ENCODE measurements at regions not wholly inside any gene's neighbourhood (a gene's known extent, or its start where the extent isn't known, plus 50 kb on each side); places are given as distances from the start of the nearest gene placed in this dataset.
A peak's percentile ranks its signal among the peaks of the same experiment; 100 is the strongest.

DNA sequence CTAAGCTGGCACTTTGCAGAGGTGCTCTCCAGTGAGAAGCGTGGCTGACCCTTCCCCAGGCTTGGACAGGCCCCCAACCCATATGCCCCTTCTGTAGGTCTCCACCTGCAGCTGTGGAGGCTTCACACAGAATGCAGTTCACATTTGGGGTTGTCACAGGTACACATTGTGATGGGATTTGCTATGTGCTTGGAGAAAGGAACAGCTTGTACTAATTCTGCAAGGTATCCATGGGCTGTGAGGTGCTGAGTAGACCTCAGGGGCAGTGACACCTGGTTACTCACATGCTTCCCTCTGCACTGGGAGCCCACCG, 188.9 kb downstream of the CXCL12 start:
- no peak for DNase-seq

DNA sequence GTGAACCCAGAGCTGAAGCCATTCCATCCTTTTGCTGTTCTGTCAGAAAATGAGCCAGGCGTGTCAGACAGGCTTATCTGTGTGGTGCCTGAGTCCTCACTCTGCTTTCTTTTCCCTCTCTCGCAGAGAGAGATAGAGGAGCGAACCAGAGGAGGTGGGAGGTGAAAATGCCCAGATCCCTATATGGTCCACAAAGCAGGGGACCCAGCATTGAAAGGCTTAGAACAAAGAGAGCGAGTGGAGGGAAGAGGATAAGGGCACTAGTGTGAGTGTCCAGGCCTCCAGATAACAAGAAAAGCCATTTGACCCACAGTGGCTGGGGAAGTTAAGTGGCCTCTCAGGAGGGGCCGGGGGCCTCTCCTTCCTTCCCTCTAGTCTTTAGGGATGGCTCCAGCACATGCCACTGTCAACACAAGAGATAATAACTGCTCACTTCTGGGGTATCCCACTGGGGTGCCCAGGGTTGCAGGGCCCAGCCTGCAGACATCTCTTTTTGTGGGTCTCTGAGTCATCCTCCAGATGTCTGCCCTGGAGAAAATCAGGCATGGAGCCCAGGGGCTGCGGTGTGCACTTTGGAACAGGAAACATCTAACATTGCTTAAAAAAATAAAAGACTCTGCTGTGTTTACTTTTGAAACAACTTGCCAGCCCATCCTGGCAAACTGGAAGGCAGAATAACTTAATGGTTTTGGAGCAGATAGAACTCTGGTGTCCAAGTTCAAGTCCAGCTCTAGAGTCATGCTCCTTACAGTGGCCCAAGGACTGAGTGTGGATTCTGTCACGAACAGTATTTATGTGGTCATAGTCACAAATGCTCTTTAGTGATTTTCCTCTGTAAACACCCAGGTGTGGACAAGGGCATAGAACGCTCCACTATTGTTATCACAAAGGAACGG, 189.5 kb downstream of the CXCL12 start:
- DNase-seq, result peak; percentile 65

DNA sequence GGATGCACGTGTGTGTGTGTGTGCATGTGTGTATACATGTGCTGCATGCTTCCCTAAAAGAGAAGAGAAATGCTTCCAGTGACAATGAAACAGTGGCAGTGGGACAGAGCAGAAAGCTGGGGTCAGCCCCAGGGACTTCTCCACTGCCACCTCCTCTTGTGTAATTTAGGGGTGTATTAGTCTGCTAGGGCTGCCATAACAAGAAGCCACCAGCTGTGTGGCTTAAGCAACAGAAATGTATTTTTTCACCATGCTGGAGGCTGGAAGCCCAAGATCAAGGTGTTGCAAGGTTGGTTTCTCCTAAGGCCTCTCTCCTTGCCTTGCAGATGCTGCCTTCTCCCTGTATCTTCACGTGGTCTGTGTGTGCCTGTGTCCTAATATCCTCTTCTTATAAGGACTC, 190.5 kb downstream of the CXCL12 start:
- DNase-seq, result no peak

DNA sequence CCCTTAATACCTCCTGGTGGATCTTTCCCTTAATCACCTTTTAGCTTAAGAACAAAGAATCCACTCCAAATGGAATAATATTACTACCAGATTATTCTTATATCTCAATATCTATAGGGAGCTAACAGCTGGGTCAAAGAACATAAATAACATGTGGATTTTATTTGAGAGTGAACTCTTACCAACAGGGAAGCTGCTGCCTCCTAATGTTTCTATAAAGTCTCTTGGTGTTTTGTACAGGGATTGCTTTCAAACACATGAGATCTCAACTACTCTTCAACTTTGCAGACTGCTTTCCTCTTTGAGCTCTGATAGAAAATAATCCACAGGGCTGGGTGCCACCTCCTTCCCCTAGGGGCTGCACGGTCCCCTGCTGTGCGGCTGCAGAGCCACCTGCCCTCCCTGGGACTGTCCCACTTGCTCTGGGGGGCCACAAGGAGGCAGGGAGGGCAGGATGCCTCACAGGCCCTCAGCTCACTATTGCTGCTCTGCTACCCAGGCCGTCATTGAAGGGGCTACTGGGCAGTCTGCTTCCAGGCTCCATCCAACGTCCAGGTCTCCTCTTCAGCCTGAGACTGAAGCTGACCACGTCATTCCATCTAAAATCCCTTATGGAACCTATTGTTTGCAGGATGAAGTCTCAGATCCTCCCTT, 191.2 kb downstream of the CXCL12 start:
- DNase-seq, result no peak

DNA sequence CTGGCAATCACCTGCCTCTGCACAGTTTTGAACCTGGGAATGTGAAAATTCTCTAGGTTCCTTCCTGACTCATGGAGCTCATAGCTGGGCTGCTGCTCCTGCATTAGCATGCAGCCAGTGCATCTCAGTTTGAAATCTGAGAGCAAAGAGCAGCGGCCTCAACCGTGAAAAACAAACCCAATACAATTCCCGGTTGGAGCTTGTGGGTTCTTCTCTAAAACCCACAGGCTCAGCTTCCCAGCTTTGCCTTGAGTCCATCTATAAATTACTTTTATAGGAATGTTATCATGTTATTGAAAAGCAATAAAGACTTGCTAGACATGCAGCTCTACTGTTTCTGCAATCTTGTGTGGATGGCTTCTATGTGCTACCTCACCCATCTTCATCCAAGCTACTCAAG, 191.7 kb downstream of the CXCL12 start:
- DNase-seq, result no peak

DNA sequence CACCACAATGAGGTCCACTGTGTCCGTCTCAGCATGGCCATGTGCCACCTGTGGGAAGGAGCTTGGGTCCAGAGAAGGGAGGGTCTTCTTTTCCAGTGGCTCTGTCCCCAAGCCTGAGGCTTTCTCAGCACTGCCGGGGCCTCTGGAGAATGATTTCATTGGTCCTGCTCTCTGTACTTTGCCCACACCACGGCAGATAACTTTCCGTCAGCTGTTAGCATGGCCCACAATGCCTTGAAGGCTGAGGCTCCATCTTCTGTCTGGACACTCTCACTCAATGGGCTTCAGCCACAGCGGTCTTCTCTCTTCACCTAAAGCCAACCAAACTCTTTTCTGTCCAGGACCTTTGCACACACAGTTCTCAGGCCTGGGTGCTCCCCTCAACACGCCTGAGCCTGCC, 192.5 kb downstream of the CXCL12 start:
- DNase-seq, result no peak

DNA sequence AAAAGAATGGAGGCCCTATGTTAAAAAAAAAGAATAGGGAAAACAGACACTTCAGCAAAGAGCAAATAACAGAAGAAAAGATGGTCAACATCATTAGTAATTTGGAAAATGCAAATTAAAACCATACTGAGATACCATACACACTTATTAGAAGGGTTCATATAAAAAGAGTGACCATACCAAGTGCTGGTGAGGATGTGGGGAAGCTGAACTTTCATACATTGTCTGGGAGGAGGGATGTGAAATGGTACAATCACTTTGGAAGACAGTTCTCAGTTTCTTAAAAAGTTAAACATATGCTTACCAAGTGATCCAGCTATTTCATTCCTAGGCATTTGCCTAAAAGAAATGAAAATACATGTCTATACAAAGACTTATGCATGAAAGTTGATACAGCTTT, 194.4 kb downstream of the CXCL12 start:
- DNase-seq, result no peak

DNA sequence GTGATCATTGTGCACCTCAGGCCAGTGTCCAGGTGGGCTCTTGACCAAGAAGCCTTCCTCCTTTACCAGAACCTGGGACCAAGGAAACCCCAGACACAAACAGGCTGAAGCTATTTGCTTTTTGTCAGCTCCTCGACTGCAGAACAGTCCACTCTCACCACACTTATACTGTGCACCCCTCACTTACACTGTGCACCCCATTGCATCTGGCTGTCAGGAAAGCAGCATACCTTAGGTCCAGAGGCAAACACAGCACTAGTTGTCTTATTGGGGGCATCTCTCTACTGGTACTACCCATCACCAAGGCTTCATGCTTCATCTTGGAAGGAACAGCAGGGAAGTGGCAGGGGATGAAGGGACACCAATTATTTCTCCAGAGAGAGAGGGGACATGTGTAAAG, 198.1 kb downstream of the CXCL12 start:
- no peak for DNase-seq

DNA sequence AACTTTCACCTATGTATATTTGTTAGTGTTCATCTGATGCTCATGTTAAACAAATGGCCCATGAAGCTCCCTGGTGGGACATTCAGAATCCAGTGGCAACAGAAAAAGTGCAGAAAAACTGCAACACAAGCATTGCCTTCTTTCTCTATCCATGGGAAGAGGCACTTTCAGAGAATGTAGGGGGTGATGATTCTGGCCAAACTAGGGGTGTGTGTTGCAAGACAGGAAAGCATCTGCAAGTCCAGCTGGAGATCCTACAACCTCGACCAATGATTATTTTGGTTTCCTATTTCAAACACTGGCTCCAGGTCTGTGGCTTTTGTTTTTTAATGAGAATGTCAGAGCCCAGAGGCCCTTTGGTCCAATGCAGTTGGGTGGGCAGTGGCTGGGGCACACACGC, 198.7 kb downstream of the CXCL12 start:
- DNase-seq, result no peak

DNA sequence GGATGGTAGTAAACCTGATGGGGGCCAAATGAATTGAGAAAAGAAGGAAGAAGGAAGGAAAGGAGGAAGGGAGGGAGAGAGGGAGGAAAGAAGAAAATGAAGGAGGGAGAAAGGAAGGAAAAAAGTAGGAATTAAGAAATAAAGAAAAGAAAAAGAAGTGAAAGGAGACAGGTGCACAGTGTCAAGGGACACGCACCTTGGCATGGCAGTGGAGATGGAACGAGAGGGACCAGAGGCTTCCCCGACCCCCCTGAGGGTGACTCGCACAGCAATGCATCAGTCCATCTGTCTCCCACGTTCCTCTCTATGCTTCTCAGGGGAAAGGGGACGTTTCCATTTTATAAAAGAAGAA, 199.6 kb downstream of the CXCL12 start:
- no peak for DNase-seq

DNA sequence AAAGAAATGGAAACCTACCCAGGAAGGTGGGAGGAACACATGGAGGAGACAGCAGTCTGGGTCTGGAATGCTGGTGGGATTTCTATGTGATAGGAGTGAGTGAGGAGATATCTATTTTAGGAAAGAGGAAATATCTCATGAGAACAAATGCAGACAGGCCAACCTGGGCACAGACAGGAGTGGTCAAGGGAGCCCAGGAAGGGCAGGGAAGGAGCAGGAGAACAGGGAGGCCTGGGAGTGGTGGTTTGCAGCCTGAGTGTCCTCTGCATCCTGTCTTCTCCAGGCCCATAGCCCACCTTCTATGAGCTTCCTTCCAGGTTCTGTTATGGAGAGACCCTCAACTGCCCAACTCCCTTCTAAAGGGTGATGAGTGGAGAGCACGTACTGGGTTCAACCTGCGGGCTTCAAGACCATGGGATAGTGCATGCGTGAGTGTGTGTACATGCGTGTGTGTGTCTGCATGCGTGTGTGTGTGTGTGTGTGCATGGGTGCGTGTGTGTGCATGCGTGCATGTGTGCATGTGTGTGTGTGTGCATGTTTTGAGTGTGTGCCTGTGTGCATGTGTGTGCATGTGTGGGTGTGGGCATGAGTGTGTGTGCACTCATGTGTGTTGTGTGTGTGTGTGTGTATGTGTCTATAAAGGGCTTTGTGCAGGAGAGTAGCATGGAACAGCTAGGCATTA, 200.1 kb downstream of the CXCL12 start:
- DNase-seq, result no peak

DNA sequence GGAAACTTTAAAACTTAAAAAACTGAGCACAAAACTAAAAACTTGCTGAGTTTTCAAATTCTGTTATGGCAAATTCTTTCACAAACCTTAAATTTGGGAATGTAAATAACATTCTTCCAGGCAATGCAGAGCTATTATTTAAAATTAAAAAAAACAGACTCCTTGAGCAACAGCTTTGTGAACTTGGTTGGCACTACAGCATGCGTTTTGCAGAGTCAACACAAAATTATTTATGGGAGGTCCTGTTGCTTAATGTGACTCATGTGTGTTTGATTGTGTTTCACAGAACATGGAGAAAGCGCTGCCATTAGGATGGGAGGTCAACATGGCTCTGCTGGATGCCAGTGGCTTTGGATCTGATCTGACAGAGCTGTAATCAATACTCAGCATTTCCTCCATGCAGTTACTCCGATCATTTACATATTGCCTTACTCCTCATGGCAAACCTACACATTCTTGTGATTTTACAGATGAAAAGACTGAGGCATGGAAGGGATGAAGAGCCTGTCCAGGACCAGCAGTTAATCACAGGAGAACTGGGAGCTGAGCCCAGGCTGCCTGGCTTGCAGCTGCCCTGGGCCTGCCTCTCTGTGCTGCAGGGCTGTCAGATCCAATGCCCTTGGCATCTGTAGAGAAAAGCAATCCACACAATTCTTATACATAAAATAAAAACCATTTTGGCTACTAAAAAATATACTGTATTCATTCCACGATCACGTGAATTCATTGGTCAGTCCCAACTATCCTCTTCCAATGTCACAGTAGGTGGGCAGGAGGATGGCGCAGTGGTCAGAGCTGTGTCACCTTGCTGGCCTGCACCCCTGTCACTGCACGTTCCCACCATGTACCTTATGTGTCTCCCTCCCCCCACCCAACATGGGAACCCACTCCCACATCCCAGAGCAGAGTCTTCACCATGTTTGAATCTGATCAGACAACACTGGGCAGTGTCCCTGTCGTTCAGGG, 200.9 kb downstream of the CXCL12 start:
- DNase-seq, result no peak

DNA sequence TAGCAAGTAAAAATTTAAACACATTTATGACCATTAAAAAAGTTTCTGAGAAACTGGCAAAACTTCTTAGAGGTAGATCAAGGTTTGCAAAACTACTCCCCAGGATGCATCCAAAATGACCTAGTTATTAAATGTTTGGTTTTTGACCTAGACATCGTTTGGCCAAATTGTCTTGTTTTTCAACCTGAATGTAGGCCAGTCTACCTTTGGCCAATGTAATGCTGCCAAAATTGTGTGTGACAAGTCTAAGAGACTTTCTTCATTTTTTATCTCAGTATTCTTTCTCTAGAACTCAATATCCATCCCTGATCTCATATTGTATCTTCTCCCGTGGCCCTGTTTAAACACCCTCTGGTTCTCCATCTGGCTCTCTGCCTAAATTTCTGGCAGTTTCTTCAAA, 202.0 kb downstream of the CXCL12 start:
- DNase-seq, result no peak

DNA sequence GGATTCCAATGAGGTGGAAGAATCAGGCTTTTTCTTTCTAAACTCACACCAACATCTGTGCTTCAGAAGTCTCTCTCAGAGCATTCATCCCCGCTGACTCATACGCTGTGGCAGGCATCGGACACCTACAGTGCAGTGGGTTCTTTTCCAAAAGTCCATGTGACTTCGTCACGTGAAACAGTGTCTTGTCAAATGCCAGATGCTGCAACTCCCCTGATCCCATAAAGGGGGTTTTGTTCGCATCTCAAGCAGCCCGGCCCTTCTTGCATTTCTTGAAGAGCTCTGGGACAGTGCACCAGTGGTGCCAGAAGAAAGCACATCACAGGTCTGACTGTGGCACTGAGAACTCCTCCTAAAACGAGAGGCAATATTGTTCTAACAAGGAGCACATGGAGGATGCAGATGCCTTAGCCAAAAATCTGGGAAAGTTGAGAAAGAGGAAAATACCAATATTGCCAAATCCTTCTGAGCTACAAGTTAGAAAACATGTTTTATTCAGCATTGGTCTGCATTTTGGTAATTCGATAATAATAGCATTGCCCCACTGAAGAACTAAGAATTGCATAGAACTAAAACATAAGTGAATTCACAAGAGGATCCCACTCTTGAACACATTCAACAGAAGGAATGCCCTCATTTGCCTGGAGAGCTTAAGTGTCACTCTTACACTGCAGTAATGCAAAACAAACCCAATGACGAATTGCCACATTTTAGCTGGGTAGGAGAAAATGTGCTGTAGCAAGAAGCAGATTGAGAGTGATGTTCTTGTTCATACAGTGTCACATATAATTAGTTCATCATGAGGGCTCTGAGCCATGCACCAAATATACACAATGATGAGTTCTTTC, 204.4 kb downstream of the CXCL12 start:
- DNase-seq, result no peak

DNA sequence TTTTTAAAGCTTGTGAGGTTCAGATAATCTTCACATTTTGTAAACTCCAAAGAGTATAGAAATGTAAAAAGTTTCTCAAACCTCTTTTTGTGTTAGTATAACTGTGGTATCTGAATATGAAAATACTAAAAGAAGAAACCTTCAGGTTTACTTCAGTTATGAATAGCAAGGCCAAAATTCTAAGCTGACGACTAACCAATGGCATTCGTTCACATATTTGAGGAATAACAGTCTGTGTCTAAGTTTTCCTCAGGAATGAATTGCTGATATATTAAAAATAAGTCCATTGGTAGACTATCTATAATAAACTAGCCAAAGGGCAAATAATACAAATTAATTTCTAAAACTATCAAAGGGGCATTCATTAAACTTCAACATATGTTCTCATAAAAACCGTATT, 206.0 kb downstream of the CXCL12 start:
- no peak for DNase-seq

DNA sequence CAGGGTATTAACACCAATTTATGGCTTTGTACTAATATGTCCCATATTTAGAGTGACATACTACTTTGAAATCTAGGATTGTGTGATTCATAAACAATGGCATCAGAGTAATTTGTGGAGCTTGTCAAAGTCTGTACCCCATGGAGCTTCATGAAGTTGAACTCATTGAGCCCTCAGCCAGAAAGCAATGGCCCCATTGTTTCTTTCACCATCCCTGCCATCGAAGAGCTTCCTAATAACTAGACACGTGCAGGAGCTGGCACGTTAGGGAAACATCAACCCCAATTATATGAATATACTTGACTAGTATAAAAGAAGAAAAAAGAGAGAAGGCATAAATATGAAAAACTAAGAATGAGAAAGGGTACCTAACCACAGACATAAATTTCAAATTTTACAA, 206.6 kb downstream of the CXCL12 start:
- DNase-seq, result no peak

DNA sequence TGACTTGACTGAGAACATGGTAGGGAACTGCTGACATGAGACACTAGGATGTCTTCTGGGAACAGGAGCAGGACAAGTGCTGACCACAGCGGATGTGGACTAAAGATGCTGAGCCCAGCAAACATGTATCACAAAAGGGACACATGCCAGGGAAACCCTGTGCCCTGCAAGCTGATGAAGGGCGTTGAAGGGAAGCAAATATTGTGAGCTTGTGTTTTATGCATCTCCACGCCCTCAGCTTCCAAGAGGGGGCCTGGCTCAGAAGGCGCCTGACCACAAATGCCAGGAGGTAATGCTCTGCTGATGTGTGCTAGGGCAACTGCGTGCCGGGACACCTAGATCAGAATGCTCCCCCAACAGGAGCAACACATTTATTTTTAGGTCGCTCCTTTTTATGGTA, 207.3 kb downstream of the CXCL12 start:
- no peak for DNase-seq

DNA sequence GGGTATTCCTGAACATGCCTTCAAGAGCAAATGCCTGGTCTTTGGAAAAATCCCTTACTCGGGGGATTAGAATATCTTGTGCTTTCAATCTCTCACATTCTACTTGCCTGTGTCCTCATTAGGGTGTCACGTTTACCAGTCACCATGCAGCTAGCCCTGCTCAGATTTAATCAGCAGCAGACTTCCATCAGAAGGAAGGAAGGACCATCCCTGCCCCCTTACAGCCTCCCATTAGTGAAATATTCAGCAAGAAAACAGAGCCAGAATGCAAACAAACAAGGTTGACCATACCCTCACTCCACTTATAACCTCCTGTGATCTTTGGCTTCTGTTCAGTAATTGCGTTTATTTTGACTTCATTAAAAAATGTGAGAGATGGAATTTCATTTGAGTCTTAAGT, 208.6 kb downstream of the CXCL12 start:
- DNase-seq, result no peak

DNA sequence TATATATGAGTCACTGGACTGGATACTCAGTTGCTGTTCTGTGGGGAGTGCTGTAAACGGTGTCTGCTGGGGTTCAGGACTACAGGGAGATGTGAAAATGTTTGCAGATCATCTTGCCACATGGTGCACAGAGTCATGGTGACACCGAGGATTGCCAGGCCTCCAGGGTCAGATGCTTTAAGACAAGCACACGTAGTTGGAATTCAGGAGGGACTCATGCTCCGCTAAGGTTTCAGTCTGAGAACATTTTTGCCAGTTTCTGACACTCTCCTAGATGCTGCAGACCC, 211.3 kb downstream of the CXCL12 start:
- DNase-seq, result no peak

DNA sequence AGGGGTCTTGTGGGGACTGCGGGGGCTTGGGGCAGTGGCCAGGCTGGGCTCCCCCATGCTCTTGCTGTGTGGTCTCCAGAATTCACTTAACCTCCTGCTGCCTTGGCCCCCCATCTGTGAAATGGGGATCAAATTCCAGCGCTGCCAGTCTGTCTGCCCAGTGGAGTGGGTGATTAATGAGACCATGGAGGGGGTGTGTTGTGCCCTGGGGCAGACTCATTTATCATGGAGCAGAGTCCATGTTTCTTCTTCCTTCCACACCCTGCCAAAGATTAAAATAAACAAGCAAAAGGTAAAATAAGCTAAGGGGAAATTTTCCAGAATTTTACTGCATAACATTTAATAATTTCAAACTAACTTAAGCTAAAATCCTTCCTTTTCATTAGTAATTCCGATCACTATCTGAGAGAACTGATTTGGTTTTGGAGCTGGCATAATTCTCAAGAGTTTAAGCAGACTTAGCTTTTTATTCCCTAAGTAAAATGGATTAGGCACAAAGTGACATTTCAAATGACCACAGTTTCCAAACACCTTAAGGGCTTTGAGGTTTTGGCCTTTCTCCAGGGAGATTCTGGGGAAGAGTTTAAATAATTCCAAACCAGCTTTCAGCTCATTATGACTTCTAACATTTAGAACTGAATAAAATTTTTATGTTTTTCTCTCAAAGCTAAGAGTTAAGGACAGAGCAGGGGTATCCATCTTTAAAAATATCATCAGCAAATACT, 211.9 kb downstream of the CXCL12 start:
- DNase-seq, result no peak

DNA sequence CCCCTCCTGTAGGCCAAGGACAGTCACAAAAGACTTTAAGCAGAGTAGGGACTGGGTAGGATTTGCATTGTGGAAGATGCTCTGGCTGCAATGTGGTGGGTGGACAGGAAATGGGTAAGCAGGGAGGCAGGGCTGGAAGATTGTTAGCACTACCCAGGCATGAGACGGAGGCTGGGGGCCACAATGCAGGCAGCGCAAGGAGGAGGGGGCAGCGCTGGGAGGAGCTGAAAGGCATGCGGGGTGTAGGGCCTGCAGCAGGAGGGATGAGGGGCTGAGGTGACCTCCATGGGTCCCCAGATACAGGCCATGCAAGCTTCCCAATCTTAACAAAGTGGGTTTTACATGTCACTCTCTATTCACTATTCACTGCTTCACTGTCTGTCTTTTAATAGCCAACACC, 213.1 kb downstream of the CXCL12 start:
- no peak for DNase-seq

DNA sequence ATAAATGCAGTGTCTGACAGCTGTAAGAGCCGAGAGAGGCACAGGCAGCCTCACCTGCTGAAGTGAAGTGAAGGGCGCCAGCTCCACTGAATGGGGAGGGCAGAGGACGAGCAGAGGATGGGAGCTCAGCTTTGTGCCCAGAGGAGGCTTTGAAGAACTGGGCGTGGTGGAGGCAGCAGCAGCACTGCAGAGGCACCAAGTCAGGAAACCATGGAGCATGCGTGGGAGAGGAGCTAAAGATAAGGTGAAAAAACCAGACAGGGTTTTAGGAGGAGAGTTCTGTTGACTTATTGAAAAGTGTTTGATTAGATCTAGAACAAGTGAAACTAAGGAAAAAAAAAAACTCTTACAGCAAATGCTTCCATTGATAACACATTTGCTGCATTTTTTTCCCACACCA, 216.4 kb downstream of the CXCL12 start:
- DNase-seq, result peak; percentile 20

All from hematopoietic multipotent progenitor cell treated with erythropoietin and hydrocortisone succinate and interleukin-3 and kit ligand, for 4 days (in vitro differentiated cells).